ENCODE measurements at regions not wholly inside any gene's neighbourhood (a gene's known extent, or its start where the extent isn't known, plus 50 kb on each side); places are given as distances from the start of the nearest gene placed in this dataset.
A peak's percentile ranks its signal among the peaks of the same experiment; 100 is the strongest.

- intact Hi-C loops (cut with micrococcal nuclease) = no loop called here
- CTCF ChIA-PET = no interaction called here
- H3K4me1 Mint-ChIP-seq (ENCODE audit: low read depth) = no peaks in the 10 kb centered on the region
- POLR2A ChIA-PET = no interaction called here
- no peak for DNase-seq
- no peak overlapping the region for H3K27ac Mint-ChIP-seq
- H3K9me3 Mint-ChIP-seq = no peaks in the 10 kb centered on the region
- H3K27me3 Mint-ChIP-seq = peaks cover 2% of the 10 kb centered on the region
- H3K36me3 Mint-ChIP-seq = no peaks in the 10 kb centered on the region
- H3K4me3 Mint-ChIP-seq = no peak overlapping the region
Measured at GRCh38 chr14:38743966-38744584, 359.0 kb downstream of the SEC23A start.

- H3K4me1 Mint-ChIP-seq (ENCODE audit: low read depth) = no peaks in the 10 kb centered on the region
- H3K9me3 Mint-ChIP-seq = no peaks in the 10 kb centered on the region
- intact Hi-C loops (cut with micrococcal nuclease) = no loop called here
- ChIA-PET CTCF (no interaction called here), POLR2A (no interaction called here)
- no peak overlapping the region for H3K4me3 Mint-ChIP-seq
- DNase-seq = no peak
- peaks cover 2% of the 10 kb centered on the region for H3K27me3 Mint-ChIP-seq
- no peaks in the 10 kb centered on the region for H3K36me3 Mint-ChIP-seq
- H3K27ac Mint-ChIP-seq = no peak overlapping the region
Measured at GRCh38 chr14:38737686-38738407, 365.2 kb downstream of the SEC23A start.

GRCh38 chr14:38735005-38735404, 368.0 kb downstream of the SEC23A start:
- Mint-ChIP-seq H3K4me1 (ENCODE audit: low read depth) (no peaks in the 10 kb centered on the region), H3K9me3 (no peaks in the 10 kb centered on the region), H3K4me3 (no peak overlapping the region), H3K27ac (no peak overlapping the region), H3K27me3 (no peaks in the 10 kb centered on the region), H3K36me3 (no peaks in the 10 kb centered on the region)
- no peak for DNase-seq
- POLR2A ChIA-PET = no interaction called here
- intact Hi-C loops (cut with micrococcal nuclease) = no loop called here
- CTCF ChIA-PET = no interaction called here

- no peak for DNase-seq
- ChIA-PET POLR2A (no interaction called here), CTCF (no interaction called here)
- no peaks in the 10 kb centered on the region for H3K9me3 Mint-ChIP-seq
- no peak overlapping the region for H3K27ac Mint-ChIP-seq
- H3K27me3 Mint-ChIP-seq = no peaks in the 10 kb centered on the region
- no peaks in the 10 kb centered on the region for H3K4me1 Mint-ChIP-seq (ENCODE audit: low read depth)
- intact Hi-C loops (cut with micrococcal nuclease) = no loop called here
- H3K36me3 Mint-ChIP-seq = no peaks in the 10 kb centered on the region
- no peak overlapping the region for H3K4me3 Mint-ChIP-seq
Measured at GRCh38 chr14:38731962-38732361, 371.1 kb downstream of the SEC23A start.

DNA sequence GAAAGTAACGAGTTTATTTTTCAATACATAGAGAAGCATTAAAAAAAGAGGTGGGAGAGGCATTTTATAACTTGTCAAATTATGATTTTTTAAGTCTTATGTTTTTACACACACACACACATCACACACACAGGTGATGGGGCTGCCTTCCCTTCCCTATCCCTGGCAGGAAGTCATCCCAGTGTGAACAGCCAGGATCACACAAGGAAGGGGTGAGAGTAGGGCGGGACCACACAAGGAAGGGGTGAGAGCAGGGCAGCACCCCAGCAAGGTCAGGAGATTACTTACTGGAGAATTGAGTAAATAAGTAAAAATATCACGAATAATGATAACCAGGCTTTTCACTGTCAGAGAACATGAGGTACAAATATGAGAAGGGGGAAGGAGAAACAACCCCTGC, 372.6 kb downstream of the SEC23A start:
- ChIA-PET CTCF (no interaction called here), POLR2A (no interaction called here)
- no peak overlapping the region for H3K27ac Mint-ChIP-seq
- no peaks in the 10 kb centered on the region for H3K4me1 Mint-ChIP-seq (ENCODE audit: low read depth)
- no peaks in the 10 kb centered on the region for H3K9me3 Mint-ChIP-seq
- intact Hi-C loops (cut with micrococcal nuclease) = no loop called here
- H3K27me3 Mint-ChIP-seq = no peaks in the 10 kb centered on the region
- no peak for DNase-seq
- no peaks in the 10 kb centered on the region for H3K36me3 Mint-ChIP-seq
- H3K4me3 Mint-ChIP-seq = no peak overlapping the region

DNA sequence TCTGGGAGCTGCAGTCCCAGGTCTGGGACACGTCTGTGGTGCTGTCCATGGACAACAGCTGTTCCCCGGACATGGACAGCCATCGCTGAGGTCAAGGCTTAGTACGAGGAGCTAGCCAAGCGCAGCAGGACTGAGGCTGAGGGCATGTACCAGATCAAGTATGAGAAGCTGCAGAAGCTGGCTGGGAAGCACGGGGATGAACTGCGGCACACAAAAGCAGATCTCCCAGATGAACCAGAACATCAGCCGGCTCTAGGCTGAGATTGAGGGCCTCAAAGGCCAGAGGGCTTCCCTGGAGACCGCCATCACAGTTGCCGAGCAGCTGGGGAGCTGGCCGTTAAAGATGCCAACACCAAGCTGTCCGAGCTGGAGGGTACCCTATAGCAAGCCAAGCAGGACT, 375.3 kb downstream of the SEC23A start:
- ChIA-PET CTCF (interaction anchor here (0.6 to 1.2 kb wide), 2 partner anchors 140 to 308 kb away, joined by 3 to 5 read pairs; no protein-coding TSS in a partner anchor), POLR2A (no interaction called here)
- Mint-ChIP-seq H3K9me3 (no peaks in the 10 kb centered on the region), H3K4me3 (no peak overlapping the region), H3K27me3 (no peaks in the 10 kb centered on the region), H3K27ac (no peak overlapping the region), H3K36me3 (no peaks in the 10 kb centered on the region), H3K4me1 (ENCODE audit: low read depth) (no peaks in the 10 kb centered on the region)
- DNase-seq = no peak
- intact Hi-C loops (cut with micrococcal nuclease) = no loop called here

GRCh38 chr14:38724621-38725020, 378.4 kb downstream of the SEC23A start:
- Mint-ChIP-seq H3K4me1 (ENCODE audit: low read depth) (no peaks in the 10 kb centered on the region), H3K9me3 (no peaks in the 10 kb centered on the region), H3K27ac (no peak overlapping the region), H3K27me3 (no peaks in the 10 kb centered on the region), H3K36me3 (no peaks in the 10 kb centered on the region), H3K4me3 (no peak overlapping the region)
- DNase-seq = no peak
- intact Hi-C loops (cut with micrococcal nuclease) = loop anchor here (5.0 kb wide), 1 partner anchor 703 kb away; no protein-coding TSS in a partner anchor
- POLR2A ChIA-PET = no interaction called here
- CTCF ChIA-PET = interaction anchor here (0.5 to 0.6 kb wide), 2 partner anchors 34 to 317 kb away, joined by 3 read pairs; no protein-coding TSS in a partner anchor

DNA sequence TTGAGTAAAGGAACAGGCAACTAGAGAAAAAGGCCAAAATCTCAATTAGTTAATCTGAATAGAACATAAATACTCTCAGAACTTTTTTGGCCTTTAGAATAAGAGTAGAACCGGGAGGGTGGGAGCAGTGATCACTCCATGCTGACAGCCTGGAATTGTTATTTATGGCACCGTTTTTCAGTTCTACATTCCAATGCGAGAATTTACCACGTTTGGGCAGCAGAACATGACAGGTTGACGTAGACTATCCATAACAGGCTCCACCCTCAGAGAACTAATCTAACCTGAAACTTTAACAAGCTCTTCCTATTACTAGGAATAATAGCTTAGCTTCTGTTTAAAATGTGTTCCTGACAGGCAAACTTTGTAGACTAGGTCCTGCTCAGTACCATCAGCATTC, 379.1 kb downstream of the SEC23A start:
- no peaks in the 10 kb centered on the region for H3K27me3 Mint-ChIP-seq
- CTCF ChIA-PET = interaction anchor here (1.7 to 1.9 kb wide), 2 partner anchors 144 to 291 kb away, joined by 5 to 7 read pairs; no protein-coding TSS in a partner anchor
- H3K4me3 Mint-ChIP-seq = no peak overlapping the region
- POLR2A ChIA-PET = no interaction called here
- no peaks in the 10 kb centered on the region for H3K9me3 Mint-ChIP-seq
- H3K27ac Mint-ChIP-seq = no peak overlapping the region
- no peaks in the 10 kb centered on the region for H3K4me1 Mint-ChIP-seq (ENCODE audit: low read depth)
- H3K36me3 Mint-ChIP-seq = no peaks in the 10 kb centered on the region
- no peak for DNase-seq
- intact Hi-C loops (cut with micrococcal nuclease) = loop anchor here (5.0 kb wide), 1 partner anchor 703 kb away; no protein-coding TSS in a partner anchor

DNA sequence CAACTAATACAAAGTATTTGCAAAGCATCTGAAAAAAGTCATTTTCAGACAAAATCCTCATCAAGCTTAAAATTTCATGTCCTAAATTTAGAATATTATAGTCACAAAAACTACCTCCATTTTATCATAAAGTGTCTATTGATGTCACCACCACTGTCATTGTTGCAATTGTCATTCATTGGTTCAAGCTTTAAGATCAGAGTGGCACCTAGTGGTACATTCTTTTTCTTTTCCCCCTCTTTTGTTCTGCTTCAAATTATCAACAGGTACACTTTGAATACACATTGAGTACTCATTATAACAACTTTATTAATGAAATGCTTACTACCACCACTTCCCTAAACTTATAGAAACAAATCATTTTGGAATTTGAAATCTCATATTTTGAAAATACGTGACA, 379.8 kb downstream of the SEC23A start:
- H3K27me3 Mint-ChIP-seq = no peaks in the 10 kb centered on the region
- POLR2A ChIA-PET = no interaction called here
- intact Hi-C loops (cut with micrococcal nuclease) = loop anchor here (5.0 kb wide), 1 partner anchor 704 kb away; no protein-coding TSS in a partner anchor
- H3K4me1 Mint-ChIP-seq (ENCODE audit: low read depth) = no peaks in the 10 kb centered on the region
- no peaks in the 10 kb centered on the region for H3K36me3 Mint-ChIP-seq
- no peak overlapping the region for H3K27ac Mint-ChIP-seq
- CTCF ChIA-PET = interaction anchor here (0.7 to 1.9 kb wide), 3 partner anchors 144 to 292 kb away, joined by 3 to 7 read pairs (median 5); no protein-coding TSS in a partner anchor
- H3K9me3 Mint-ChIP-seq = no peaks in the 10 kb centered on the region
- no peak overlapping the region for H3K4me3 Mint-ChIP-seq
- no peak for DNase-seq

DNA sequence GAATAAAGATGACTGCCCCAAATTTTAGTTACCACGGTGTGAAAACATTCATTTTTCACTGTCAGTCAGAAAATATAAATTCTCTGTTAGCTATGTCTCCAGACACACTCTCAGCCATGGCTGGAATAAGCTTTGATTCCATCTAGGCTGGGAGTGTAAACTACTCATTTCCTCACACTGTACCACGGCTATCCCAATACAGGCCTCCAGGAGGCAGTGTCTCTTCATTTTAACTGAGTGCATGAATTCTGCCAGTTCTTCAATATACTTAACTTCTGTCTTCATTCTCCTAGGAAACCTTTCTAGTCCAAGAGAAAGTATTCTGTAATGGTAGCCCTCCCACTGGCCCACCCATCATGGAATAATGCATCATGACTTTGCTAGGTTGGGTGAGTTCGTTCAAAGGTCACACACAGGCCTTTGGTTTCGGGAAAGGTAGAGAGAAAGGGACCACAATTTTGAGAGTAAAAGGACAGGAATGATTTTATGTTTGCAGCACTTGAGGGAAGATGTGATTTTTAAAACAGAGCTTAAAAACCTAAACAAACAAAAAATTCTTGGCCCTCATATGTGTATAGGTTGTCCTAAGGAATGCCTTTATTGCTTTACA, 381.1 kb downstream of the SEC23A start:
- ChIA-PET POLR2A (no interaction called here), CTCF (interaction anchor here (0.6 to 1.9 kb wide), 9 partner anchors 9 to 294 kb away, joined by 3 to 8 read pairs (median 4); no protein-coding TSS in a partner anchor)
- Mint-ChIP-seq H3K36me3 (no peaks in the 10 kb centered on the region), H3K4me3 (no peak overlapping the region), H3K4me1 (ENCODE audit: low read depth) (no peaks in the 10 kb centered on the region), H3K9me3 (no peaks in the 10 kb centered on the region), H3K27ac (no peak overlapping the region), H3K27me3 (no peaks in the 10 kb centered on the region)
- DNase-seq = peak; percentile 52
- intact Hi-C loops (cut with micrococcal nuclease) = loop anchor here (1.0 to 5.0 kb wide), 3 partner anchors 145 to 705 kb away; no protein-coding TSS in a partner anchor

DNA sequence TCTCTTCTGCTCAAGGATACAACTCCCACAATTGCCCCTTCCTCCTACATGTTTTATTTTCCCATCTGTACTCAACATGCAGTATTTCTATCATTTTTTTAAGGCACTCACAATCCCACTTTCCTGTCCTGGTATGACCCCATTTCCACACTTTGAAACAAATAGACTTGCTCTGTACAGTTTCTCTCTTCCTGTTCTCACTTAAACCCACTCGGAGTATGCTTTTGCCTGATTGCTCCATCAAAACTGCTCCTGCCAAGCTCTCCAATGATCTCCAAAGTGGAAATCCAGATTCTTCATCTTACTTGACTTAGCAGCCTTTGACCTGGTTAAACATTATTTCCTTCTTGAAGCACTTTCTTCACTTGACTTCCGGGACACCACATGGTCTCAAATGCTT, 384.5 kb downstream of the SEC23A start:
- Mint-ChIP-seq H3K36me3 (no peaks in the 10 kb centered on the region), H3K27ac (no peak overlapping the region), H3K4me3 (no peak overlapping the region), H3K27me3 (no peaks in the 10 kb centered on the region), H3K9me3 (no peaks in the 10 kb centered on the region), H3K4me1 (ENCODE audit: low read depth) (no peaks in the 10 kb centered on the region)
- POLR2A ChIA-PET = no interaction called here
- DNase-seq = no peak
- CTCF ChIA-PET = no interaction called here
- intact Hi-C loops (cut with micrococcal nuclease) = no loop called here

- Mint-ChIP-seq H3K36me3 (no peaks in the 10 kb centered on the region), H3K27ac (no peak overlapping the region), H3K9me3 (no peaks in the 10 kb centered on the region), H3K4me1 (ENCODE audit: low read depth) (no peaks in the 10 kb centered on the region), H3K4me3 (no peak overlapping the region), H3K27me3 (no peaks in the 10 kb centered on the region)
- ChIA-PET CTCF (interaction anchor here (1.5 kb wide), 1 partner anchor 298 kb away, joined by 3 read pairs; no protein-coding TSS in a partner anchor), POLR2A (no interaction called here)
- no peak for DNase-seq
- intact Hi-C loops (cut with micrococcal nuclease) = no loop called here
Measured at GRCh38 chr14:38716926-38717325, 386.1 kb downstream of the SEC23A start.

All from activated CD4-positive, alpha-beta memory T cell treated with anti-CD3 and anti-CD28 coated beads for 36 hours (primary cell).